KOPT-K1 (cell line): ENCODE measurements at regions not wholly inside any gene's neighbourhood (a gene's known extent, or its start where the extent isn't known, plus 50 kb on each side); places are given as distances from the start of the nearest gene placed in this dataset.

Source experiments
- H3K27ac ChIP-seq: fragments of 200-600 bp; sonication (generic); 2 replicates; pipeline ENCODE4 v1.5.1; 2016; ENCODE audit warnings: antibody characterized with exemption, mild to moderate bottlenecking, low read depth, low read length; ENCODE audit not compliant: poor library complexity, severe bottlenecking
- H3K36me3 ChIP-seq: fragments of 200-600 bp; sonication (generic); 2 replicates; pipeline ENCODE4 v1.5.1; 2017; ENCODE audit warnings: antibody characterized with exemption, mild to moderate bottlenecking, low read length, moderate library complexity; ENCODE audit not compliant: insufficient read depth
- H3K9me3 ChIP-seq: fragments of 200-600 bp; sonication (generic); 2 replicates; pipeline ENCODE4 v1.5.1; 2017; ENCODE audit warnings: antibody characterized with exemption, low read length, mild to moderate bottlenecking; ENCODE audit not compliant: insufficient read depth, poor library complexity, severe bottlenecking

DNA sequence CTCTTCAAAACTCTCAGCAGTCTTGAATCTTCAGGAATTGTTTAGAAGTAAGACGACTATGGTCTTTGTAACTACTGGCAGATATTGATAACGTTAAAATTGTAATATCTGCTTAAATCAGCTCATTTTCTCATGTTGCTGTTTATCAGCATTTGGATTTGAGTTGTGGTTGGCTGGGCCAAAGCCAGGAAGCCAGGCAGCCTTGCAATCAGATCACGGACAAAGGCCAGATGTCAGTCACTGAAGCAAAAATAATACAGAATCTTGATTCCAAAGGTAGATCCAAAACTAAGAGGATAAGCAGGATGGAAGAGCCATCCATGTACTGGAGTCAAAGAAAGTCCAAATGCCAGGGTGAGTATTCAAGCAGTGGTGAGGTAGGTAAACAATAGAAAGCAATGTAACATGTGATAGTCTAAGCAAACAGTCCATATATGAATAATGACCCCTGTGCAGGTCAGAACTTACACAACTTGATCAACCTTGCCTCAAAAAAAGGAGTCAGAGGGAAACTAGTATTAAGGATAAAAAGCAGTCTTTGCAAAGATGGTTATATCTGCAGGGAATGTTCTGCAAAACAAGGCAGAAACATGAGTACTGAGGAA is 95.8 kb upstream of the RAP1B start:
- no peaks in the 10 kb centered on the region for H3K9me3 ChIP-seq
- H3K27ac ChIP-seq = no peak overlapping the region
- H3K36me3 ChIP-seq = no peaks in the 10 kb centered on the region

DNA sequence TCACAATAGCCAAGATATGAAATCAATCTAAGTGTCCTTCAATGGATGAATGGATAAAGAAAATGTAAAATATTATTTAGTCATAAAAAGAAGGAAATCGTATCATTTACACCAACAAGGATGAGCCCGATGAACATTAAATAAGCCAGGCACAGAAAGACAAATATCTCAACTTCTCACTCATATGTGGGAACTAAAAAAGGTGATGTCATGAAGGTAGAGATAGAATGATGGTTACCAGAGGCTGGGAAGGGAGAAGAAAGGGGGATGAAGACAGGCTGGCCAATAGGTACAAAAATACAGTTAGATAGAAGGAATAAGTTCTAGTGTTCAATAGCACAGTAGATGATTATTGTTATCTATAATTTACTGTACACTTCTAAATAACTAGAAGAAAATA is 94.9 kb upstream of the RAP1B start:
- H3K36me3 ChIP-seq = no peaks in the 10 kb centered on the region
- H3K9me3 ChIP-seq = no peaks in the 10 kb centered on the region
- no peak overlapping the region for H3K27ac ChIP-seq

DNA sequence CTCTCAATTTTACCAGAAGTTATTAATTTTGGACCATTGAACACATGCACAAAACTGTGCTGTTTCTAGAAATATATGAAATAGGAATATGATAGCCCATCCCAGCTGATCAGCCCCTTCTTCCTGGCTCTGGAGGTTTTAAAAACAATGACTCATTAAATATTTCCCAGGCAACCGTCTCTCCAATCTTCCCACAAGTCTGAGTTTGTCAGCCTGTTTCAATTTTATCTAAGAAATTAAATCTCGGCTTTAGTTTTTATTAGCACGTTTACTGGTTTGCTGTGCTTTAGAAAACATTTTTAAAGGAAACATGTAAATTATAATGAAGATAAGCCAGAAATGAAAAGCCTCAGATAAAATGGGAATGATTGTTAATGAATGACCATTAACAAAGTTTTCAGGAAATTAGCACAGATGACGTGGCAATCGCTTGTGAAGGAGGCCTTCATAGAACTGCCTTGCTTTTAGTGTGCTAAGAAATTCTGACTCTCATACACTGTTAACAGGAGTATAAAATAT is 89.3 kb upstream of the RAP1B start:
- H3K36me3 ChIP-seq = no peaks in the 10 kb centered on the region
- no peak overlapping the region for H3K27ac ChIP-seq
- peaks cover 7% of the 10 kb centered on the region for H3K9me3 ChIP-seq

DNA sequence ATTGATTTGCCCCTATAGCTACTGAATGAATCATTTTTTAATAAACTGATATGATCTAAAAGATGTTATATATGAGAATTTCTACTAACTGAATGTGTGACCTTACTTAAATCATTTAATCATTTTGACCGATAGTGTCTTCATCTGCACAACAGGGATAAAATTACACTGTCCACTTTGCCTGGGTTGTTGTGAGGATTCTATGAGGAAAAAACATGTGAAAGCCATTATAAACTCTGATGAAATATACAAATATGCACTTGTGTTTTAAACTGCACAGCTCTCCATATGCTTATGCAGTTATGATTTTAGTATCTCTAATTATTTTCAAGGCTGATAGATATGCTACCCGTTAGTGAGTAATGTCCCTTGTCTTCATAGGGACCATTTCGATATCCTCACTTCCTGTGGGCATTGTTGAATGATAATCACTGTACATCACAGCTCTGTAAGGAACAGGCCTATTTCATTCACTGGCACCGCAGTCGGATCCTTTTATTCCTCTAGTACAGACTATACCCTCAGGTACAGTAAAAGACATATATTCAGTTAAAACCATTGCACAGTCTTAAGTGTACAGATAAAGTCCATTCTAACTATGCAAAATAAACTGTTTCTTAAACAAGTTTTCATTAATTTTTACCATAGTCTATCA is 88.7 kb upstream of the RAP1B start:
- Histone ChIP-seq H3K9me3 (peaks cover 7% of the 10 kb centered on the region), H3K36me3 (no peaks in the 10 kb centered on the region), H3K27ac (no peak overlapping the region)

DNA sequence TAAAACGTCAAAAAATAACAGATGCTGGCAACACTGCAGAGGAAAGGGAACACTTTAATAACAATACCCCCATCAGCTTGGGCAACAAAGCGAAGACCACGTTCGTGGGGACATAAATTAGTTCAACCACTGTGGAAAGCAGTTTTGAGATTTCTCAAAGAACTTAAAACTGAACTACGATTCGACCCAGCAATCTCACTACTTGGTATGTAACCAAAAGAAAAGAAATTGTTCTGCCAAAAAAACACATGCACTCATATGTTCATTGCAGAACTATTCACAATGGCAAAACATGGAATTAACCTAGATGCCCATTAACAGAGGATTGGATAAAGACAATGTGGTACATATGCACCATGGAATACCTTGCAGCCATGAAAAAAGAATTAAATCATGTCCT is 81.2 kb upstream of the RAP1B start:
- Histone ChIP-seq H3K9me3 (peaks cover 7% of the 10 kb centered on the region), H3K27ac (no peak overlapping the region), H3K36me3 (no peaks in the 10 kb centered on the region)

DNA sequence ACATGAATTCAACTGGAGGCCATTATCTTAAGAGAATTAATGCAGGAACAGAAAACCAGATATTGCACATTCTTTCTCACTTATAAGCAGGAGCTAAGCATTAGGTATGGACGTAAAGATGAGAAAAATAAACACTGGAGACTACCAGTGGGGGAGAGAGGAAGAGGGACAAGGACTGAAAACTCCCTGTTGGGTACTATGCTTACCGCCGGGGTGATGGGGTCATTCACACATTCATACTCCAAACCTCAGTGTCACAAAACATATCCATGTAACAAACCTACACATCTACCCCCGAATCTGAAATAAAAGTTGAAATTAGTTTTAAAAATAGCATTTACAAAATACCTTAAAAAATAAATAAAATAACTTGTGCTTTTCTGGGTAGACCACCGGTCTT is 80.8 kb upstream of the RAP1B start:
- H3K27ac ChIP-seq = no peak overlapping the region
- no peaks in the 10 kb centered on the region for H3K36me3 ChIP-seq
- H3K9me3 ChIP-seq = peaks cover 7% of the 10 kb centered on the region

DNA sequence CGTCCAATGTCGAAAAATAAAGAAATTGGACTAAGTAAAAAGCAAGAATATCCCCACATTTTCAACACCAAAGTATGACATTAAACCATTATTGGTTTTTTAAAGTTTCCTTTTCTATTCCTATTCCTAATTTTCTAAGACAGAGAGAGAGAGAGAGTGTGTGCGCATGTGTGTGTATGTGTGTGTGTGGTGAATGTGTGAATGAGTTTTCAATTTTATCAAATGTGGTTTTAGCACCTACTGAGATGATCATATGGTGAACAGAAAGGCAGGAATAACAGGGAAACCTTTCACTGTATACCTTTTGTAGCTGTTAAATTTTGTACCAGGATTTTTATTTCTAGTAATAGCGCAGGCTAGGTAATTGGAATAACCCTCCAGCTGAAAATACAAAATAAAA is 80.4 kb upstream of the RAP1B start:
- Histone ChIP-seq H3K36me3 (no peaks in the 10 kb centered on the region), H3K9me3 (peaks cover 3% of the 10 kb centered on the region), H3K27ac (no peak overlapping the region)

DNA sequence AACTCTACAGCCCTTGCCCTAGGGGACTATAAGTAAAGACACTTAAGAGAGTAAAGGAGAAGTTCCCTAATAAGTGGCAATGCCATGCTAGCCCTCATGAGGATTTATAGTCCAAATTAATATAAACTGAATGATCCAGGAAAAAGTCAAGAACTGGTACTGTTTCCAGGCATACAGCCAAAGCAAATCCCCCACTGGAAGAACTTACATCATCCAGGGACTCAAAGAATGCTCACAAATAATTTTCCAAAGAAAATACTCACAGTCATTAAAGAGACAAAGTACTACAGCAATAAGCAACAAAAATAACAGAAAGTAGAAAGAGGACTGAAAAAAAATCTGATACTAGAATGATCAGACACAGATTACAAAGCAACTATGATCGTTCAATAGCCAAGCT is 79.7 kb upstream of the RAP1B start:
- H3K36me3 ChIP-seq = no peaks in the 10 kb centered on the region
- H3K27ac ChIP-seq = no peak overlapping the region
- no peaks in the 10 kb centered on the region for H3K9me3 ChIP-seq

DNA sequence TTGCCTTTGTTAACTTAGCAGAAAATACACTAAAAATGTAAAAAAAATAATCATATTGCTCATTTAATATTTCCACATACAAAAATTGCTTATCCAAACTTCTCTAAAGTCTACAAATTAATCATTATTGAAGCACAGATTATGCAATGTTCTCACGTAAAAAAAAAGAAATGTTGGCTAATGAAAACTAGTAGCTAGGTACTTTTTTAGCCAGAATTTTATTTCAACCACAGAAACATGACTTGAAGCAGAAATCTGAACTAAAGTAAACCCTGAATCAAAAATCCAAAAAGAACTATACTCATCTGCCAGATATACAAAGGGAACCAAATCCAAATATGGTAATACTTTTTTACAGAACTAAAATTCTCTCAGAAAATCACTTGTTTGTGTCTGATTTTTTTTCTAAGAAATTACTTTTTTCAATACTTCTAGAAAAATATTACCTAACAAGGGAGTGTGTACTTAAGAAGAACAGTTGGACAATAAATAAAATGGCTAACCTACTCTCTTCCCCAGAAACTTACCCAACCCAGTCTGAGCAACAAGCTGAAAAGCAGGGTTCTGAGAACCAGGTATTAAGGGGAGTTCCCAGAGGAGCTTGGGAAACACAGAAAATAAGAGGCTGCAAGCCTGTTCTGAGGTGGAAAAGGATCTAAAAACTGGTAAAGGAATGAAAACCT is 78.4 kb upstream of the RAP1B start:
- H3K9me3 ChIP-seq = no peaks in the 10 kb centered on the region
- no peak overlapping the region for H3K27ac ChIP-seq
- H3K36me3 ChIP-seq = no peaks in the 10 kb centered on the region

DNA sequence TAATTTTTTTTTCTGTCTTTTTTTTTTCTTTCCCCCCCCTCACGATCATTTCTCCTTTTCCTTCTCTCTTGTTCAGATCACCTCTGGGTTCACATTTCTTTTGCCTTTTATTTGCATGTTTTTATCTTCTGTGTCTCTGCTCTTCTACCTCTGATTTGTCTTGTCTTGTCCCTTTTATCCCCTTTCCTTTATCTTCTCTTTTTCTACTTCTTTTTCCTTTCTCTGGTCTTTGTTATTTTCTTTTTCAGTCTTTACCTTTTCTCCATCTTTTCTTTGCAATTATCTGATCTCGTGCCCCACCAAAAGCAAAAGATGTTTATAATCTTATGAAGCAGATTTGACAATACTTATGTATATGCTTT is 77.8 kb upstream of the RAP1B start:
- Histone ChIP-seq H3K9me3 (no peaks in the 10 kb centered on the region), H3K36me3 (no peaks in the 10 kb centered on the region), H3K27ac (no peak overlapping the region)

DNA sequence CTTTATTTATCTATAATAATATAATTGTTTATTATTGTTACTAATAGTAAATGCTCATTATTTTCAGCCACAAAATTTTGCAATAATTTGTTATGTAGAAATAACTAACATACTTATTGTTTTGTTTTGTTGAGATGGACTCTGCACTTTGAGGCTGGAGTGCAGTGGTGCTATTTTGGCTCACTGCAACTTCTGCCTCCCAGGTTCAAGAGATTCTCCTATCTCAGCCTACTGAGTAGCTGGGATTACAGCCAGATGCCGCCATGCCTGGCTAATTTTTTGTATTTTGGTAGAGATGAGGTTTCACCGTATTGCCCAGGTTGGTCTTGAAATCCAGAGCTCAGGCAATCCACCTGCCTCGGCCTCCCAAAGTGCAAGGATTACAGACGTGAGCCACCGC is 76.6 kb upstream of the RAP1B start:
- no peak overlapping the region for H3K27ac ChIP-seq
- H3K9me3 ChIP-seq = no peaks in the 10 kb centered on the region
- no peaks in the 10 kb centered on the region for H3K36me3 ChIP-seq

DNA sequence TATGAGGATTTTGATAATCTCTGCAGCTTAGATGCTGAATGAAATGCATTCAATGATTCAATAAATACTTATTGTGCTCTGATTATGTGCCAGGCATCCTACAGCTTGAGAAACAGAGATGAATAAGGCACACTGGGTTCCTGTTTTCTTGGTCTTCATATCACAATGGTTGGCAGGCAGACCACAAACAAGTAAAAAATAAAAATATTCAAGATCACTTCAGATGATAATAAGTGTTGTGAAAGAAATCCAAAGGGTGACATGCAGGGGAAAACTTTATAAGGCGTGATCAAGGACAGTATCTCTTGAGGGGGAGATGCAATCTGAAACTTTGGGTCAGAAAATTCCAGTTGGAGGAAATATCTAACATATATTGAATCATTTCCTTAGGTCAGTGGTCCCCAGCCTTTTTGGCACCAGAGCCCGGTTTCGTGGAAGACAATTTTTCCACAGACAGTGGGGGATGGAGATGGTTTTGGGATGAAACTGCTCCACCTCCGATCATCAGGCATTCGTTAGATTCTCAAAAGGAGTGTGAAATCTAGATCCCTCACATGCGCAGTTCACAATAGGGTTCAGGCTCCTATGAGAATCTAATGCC is 73.7 kb upstream of the RAP1B start:
- no peaks in the 10 kb centered on the region for H3K36me3 ChIP-seq
- H3K9me3 ChIP-seq = peaks cover 13% of the 10 kb centered on the region
- no peak overlapping the region for H3K27ac ChIP-seq

DNA sequence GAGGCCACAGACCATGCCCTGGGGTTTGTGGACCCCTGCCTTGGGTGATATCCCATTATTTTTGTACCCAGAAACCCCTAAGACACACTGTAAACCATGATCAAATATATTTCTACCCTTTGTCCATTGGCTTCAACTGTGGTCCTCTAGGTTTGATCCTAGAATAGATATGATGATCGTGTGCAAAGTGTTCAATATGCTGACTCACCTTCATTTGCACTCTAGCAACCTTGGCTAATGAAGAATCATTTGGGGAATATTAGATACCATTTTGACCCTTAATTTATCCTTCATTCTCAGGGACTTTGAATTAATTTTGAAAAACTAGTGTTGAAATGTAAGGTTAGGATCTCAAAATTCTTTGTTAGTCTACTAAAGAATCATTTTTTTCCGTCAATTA is 73.1 kb upstream of the RAP1B start:
- H3K27ac ChIP-seq = no peak overlapping the region
- H3K36me3 ChIP-seq = no peaks in the 10 kb centered on the region
- H3K9me3 ChIP-seq = peaks cover 13% of the 10 kb centered on the region

DNA sequence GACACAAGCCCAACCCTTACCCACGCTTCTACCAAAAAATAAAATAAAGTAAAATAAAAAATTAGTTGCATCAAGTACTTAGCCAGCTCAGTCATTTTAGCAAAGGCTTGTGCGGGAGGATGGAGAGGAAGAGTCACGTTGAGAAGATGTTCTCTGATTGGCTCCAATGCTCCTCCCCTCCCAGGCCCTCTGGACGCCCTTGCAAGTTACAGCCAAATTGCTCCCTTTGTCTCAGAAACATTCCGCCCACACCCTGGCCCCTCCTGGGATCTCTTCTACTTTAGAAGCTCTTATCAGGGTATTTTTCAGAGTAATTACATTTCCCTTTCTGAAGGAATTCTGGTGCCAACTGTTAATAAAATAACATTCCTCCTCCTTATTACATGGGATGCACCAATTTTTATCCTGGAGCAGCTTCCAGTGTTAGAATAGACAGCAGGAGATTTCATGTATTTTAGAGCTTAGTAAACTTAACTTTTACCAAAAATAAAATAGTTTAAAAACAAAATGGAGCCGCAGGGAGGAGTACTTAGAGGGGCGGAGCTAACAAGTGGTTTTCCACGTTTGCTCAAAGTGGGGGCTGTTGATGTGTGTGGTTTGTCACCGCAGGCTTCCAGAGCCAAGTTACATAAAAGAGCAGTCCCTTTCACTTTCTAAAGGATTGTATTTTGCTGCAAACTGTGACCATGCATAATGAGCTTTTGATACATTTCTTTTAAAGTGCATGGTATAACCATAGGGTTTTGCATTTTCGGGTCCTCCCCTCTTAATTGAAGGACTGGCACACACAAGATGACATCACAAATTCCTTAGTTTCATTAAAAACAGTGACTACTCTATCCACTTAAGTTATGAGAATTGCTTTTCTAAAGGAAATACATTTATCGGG is 71.7 kb upstream of the RAP1B start:
- H3K9me3 ChIP-seq = peaks cover 13% of the 10 kb centered on the region
- no peaks in the 10 kb centered on the region for H3K36me3 ChIP-seq
- H3K27ac ChIP-seq = peak overlapping the region; percentile 57

DNA sequence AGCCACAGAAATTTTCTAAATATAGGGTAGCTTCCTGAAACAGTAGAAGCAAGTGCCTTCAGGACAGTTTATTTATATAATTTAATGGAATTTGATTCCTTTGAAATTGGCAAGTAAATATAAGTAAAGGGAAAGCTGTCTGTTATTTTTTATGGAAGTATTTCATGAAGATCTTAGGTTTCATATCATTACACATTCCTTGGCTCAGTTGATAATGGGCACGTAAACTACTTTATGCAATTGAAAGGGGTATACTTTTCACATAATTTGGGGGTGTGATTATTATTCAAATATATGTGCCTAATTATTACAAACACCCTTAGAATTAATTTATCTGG is 71.1 kb upstream of the RAP1B start:
- H3K27ac ChIP-seq = peak overlapping the region; percentile 57
- peaks cover 13% of the 10 kb centered on the region for H3K9me3 ChIP-seq
- no peaks in the 10 kb centered on the region for H3K36me3 ChIP-seq
